ENCODE measurements at regions not wholly inside any gene's neighbourhood (a gene's known extent, or its start where the extent isn't known, plus 50 kb on each side); places are given as distances from the start of the nearest gene placed in this dataset.
"Not testable (repeated sequence)": the region's sequence is repeated elsewhere in the genome, so short reads cannot be mapped to it uniquely, and the experiment has no call there.

DNA sequence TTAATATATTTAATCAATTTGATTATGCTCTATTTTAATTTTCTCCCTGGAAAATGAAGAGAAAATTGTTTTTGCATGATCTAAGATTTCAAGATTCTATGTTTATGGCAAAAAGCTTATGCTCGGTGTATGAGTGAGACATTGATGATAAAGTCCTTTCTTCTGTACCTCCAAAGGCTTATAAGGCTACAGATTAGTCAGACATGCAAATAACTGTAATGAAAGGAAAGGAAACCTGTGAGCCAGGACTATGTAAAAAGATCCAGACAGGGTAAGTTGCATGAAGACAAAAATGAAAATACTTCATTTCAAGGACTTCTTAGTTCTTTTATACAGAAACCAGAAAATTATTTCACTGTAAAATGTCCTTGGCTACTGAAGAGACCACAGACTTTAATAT, 52.2 kb upstream of the EDIL3 start:
- H3K27ac ChIP-seq, result no peak overlapping the region
- no peaks in the 10 kb centered on the region for H3K9me3 ChIP-seq (ENCODE audit: severe bottlenecking)
- H3K4me3 ChIP-seq (ENCODE audit: low read depth, low read length), result no peak overlapping the region
- TF ChIP-seq, protein P1, sequence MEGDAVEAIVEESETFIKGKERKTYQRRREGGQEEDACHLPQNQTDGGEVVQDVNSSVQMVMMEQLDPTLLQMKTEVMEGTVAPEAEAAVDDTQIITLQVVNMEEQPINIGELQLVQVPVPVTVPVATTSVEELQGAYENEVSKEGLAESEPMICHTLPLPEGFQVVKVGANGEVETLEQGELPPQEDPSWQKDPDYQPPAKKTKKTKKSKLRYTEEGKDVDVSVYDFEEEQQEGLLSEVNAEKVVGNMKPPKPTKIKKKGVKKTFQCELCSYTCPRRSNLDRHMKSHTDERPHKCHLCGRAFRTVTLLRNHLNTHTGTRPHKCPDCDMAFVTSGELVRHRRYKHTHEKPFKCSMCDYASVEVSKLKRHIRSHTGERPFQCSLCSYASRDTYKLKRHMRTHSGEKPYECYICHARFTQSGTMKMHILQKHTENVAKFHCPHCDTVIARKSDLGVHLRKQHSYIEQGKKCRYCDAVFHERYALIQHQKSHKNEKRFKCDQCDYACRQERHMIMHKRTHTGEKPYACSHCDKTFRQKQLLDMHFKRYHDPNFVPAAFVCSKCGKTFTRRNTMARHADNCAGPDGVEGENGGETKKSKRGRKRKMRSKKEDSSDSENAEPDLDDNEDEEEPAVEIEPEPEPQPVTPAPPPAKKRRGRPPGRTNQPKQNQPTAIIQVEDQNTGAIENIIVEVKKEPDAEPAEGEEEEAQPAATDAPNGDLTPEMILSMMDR (IDR thresholded peaks at IDR 0.05; ENCODE audit: low read depth, low read length), result no peak
- no peaks in the 10 kb centered on the region for H3K36me3 ChIP-seq
- no peaks in the 10 kb centered on the region for H3K27me3 ChIP-seq (ENCODE audit: insufficient read depth, low read depth, severe bottlenecking)
- no peak for DNase-seq

DNA sequence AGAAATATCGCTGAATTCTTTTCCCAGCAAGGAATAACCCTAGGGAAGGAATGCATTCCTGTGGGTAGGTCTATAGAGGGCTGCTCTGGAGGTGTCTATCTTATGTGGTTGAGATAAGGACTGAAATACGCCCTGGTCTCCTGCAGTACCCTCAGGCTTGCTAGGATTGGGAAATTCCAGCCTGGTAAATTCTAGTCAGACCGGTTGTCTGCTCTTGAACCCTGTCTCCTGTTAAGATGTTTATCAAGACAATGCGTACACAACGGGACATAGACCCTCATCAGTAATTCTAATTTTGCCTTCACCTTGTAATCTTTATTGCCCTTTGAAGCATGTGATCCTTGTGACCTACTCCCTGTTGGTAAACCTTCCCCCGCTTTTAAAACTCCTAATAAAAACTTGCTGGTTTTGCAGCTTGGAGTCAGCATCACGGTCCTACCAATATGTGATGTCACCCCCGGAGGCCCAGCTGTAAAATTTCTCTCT, 51.2 kb upstream of the EDIL3 start:
- H3K27me3 ChIP-seq (ENCODE audit: insufficient read depth, low read depth, severe bottlenecking); H3K4me3 ChIP-seq (ENCODE audit: low read depth, low read length); H3K27ac ChIP-seq; H3K36me3 ChIP-seq; H3K9me3 ChIP-seq (ENCODE audit: severe bottlenecking); DNase-seq: not testable (repeated sequence)
